GM18505 (cell line): ENCODE measurements at regions not wholly inside any gene's neighbourhood (a gene's known extent, or its start where the extent isn't known, plus 50 kb on each side); places are given as distances from the start of the nearest gene placed in this dataset.

Experiments used
- ATAC-seq: cut with Tn5 transposase; IDR thresholded peaks from one replicate; pipeline ENCODE4 v1.9.1; 2021; ENCODE audit not compliant: unreplicated experiment
- POLR2A ChIP-seq: IDR thresholded peaks from 4 replicates; pipeline ENCODE4 v1.6.1; 2011; ENCODE audit warnings: borderline replicate concordance; ENCODE audit not compliant: insufficient read depth, insufficient read length; ENCODE audit errors: extremely low read depth

DNA sequence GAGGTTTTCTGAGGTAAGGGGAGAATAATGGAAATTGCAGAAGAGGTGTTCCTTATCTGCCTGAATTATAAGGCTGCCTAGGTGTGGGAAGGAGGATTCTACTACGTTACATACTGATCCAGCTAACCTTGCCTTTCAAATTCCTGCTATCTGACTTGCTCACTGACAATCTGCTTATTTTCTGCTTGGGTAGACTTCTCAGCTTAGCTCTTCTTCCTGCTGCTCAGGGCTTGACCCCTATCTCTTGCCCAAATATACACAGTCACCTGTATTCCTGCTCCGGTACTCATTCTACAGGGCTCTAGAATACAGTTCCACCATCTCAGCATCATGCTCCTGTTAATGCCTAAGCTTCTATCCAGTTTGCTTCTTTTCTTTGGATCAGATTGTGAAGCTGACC lies 1607.6 kb downstream of the OLFM4 start:
- ATAC-seq = no peak
- no peak for TF ChIP-seq POLR2A

DNA sequence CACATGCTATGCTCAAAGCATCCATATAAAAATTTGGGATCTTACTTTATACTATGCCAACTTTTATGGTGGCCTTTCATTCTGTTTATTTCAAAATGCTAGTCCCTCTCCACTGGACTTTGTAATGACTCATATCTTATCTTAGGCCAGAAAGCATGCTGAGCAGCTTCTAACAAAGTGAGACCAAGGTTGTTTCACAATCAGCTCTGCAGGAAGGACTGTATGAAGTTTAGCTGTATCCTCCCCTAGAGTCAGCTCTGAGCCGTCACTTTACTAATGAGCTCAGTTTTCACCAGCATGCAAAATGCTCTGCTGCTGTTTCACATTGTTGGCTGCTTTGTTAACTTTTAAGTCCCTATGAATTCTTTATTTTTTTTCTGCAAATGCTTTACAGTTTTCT lies 1608.8 kb downstream of the OLFM4 start:
- no peak for TF ChIP-seq POLR2A
- ATAC-seq = no peak

DNA sequence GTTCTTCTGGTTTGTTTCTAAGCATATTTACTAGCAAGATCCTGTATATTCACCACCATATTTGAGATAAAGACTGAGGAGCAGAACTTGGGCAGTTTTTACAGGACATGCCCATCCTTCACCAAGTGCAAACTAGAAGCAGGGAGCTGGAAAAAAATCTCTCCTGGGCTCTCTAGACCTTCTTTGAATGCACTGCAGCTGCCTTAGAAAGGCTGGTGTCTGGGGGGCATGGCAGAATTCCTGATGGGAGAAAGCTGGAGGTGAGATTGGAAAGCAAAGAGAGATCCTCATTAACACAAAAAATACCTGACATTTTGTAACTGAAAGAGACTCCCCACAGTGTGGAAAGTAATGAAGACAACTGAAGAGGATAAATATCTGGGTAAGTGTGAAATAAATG lies 1612.1 kb downstream of the OLFM4 start:
- ATAC-seq = no peak
- no peak for TF ChIP-seq POLR2A

DNA sequence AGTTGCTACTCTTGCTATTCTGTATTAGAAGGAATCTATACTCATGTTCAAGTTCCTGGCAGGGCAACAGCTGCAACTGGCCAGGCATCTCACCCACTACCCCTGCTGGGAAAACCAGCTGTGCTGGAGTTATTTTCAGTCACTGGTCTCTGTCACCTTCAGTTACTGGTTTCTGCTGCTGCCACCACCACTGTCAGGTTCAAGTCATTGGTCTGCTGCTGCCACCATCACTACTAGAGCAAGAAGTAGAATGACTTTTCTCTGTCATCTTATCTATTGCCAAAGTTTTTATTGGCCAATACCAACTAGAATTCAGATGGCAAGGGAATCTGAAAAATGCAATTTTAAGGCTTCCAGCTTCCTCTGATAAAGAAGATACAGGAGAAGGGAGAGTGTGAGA lies 1615.2 kb downstream of the OLFM4 start:
- ATAC-seq = no peak

DNA sequence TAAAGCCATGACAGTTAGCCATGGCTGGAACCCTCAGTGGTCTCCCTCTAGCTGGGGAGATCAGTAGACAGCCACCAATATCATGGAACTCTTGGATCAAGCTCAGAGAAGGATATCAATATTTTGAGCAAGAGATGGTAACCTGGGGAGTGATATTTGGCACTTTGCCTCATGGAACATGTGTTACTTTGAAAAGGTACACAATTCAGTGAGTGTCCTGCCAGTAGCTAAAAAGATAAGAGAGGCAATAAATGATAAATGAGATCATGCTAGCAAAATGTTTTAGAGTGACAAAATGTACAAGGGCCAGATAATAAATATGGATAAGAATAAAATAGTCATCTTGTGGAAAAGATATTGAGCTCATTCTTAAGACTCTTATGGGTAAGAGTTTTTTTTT lies 1618.7 kb downstream of the OLFM4 start:
- no peak for ATAC-seq
- TF ChIP-seq POLR2A = no peak

More for the DNA sequence above, 1615.2 kb downstream of the OLFM4 start:
- no peak for TF ChIP-seq POLR2A

DNA sequence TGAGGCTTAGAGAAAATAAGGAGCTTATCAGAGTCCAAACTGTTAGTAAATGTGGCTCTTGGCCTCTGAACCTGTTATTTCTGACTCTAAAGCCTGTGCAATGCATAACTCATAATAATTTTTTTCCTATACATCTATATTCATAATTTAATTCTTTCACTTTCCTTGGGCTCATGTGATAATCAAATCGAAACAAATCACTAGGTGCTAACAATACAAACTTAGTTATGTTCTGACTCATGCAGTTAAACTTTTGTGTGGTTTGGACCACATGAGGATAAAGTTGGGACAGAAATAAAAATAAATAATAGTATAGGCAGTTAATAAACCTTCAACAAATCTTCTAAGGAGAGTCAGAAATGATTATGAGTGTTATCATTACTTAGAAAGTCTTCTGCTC lies 1629.0 kb downstream of the OLFM4 start:
- ATAC-seq = no peak
- no peak for TF ChIP-seq POLR2A

DNA sequence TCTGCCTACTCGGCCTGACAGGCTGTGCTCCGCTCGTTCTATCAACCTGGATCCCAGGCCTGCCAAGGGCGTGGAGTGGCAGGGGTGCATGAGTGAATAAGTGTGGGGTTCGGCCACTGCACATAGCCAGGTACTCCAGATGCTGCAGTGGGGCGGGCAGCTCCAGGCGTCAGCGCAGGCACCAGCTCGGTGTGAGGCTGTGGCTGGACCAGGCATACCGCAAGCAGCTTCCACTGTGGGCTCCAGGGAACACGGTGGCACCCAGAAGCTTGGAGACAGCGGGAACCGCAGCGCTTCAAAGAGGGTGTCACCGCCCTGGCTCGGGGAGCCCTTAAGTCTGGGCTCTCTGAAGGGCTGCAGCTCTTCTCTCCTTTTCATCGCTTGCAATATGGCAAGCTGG lies 1630.2 kb downstream of the OLFM4 start:
- no peak for TF ChIP-seq POLR2A
- ATAC-seq = no peak

DNA sequence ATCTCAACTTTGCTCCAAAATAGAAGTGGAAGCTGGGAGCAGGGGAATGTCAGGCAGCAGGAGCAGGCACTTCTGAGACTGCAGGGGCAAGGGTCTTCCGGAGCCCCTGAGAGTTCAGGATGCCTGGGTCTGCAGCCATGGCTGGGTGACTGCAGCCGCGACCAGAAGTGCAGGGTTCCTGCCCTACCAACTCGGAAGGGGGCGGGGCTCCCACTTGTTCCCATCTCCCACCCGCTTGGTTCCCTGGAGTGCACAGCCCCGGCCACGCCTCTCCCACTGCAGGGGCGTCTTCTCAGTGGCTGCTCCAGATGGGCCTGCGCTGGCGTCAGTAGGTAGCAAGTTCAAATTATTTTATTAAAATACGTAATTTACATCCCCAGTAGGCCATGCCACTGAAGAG lies 1631.7 kb downstream of the OLFM4 start:
- TF ChIP-seq POLR2A = no peak
- no peak for ATAC-seq

DNA sequence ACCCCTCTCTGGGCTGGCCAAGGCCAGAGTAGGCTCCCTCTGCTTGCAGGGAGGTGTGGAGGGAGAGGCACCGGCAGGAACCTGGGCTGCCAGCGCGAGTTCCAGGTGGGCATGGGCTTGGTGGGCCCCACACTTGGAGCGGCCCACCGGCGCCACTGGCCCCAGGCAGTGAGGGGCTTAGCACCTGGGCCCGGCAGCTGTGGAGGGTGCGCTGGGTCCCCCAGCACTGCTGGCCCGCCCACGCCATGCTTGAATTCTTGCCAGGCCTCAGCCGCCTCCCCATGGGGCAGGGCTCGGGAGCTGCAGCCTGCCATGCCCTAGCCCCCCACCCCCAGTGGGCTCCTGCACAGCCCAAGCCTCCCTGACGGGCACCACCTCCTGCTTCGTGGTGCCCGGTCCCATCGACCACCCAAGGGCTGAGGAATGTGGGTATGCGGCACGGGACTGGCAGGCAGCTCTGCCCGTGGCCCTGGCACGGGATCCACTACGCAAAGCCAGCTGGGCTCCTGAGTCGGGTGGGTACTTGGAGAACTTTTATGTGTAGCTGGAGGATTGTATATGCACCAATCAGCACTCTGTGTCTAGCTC lies 1648.0 kb downstream of the OLFM4 start:
- no peak for TF ChIP-seq POLR2A

DNA sequence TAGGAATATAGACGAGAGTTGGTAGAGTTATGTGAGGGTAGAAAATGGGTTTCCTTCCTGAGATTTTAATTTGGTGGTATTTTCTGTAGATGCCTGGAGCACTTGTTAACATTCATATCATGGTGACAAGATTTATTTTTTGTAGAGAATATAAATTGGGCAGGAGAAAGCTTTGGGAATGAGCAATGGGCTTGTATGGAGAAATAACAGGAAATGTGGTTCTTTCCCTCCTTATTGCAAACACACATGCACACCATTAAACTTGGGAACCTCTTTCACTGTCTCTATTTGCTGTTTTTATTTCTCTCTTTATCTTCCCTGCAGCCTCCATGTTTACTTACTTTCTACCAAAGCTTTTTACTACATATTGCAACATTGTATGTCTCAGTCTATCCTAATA lies 1653.6 kb downstream of the OLFM4 start:
- no peak for TF ChIP-seq POLR2A
- ATAC-seq = no peak

More for the DNA sequence above, 1648.0 kb downstream of the OLFM4 start:
- ATAC-seq = no peak

DNA sequence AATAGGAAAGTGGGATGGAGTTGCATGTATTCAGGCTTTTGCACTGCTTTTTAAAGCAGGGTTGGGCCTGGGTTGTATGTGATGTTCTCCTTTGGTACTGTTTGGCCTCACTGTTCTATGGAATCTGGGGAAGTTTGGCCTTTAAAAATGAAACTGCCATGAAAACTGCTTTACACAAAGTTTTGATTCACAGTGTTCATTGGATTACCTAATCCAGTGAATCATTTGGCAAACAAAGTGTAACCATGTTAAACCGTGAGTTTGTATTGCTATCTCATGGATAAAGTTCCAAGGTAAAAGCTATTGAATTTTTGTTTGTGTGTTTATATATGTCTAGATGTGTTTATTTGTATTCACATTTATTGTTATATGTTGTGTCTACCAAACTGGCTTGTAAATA lies 1658.6 kb downstream of the OLFM4 start:
- TF ChIP-seq POLR2A = no peak
- no peak for ATAC-seq

DNA sequence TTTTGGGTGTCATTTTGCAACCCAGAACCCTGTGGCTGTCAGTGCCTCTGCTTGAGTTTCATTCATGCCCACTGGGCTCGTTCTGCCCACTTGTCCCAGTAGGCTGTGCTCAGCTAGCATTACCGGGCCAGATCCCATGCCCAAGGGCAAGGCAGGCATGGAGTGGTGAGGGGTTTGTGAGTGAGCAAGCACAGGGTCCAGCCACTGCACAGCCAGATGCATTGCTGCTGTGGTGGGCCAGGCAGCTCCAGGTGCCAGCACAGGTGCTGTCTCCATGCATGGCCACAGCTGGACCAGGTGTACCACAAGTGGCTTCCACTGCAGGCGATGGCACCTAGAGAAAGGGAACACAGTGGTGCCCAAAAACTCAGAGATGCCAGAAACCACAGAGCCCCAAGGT lies 1671.2 kb downstream of the OLFM4 start:
- no peak for TF ChIP-seq POLR2A
- no peak for ATAC-seq

DNA sequence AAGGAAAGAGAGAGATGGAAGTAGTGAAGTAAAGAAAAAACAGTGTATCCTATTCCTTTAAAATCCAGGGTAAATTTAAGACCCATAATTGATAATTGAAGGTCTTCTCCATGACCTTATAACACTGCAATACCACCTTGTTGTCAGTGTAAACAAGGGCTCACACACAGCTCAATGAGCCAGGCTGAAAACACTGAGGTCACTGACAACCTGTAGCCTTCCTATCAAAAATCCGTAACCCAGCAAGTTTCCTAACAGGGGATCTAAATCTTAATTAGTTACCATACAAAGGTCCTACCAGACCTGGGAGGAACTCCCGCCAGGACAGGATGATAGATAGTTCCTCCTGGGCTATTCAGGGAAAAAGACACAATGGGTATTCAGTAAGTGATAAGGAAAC lies 1677.1 kb downstream of the OLFM4 start:
- TF ChIP-seq POLR2A = no peak
- no peak for ATAC-seq

DNA sequence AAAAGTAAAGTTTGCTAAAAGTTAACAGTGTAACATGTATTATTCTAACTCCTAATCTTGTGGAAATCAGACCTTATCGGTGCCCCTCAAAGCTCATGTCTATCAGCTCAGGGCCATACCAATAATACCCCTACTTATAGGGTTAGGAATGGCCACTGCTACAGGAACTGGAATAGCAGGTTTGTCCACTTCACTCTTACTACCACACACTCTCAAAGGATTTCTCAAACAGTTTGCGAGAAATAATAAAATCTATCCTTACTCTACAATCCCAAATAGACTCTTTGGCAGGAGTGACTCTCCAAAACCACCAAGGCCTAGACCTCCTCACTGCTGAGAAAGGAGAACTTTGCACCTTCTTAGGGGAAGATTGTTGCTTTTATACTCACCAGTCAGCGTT lies 1677.7 kb downstream of the OLFM4 start:
- TF ChIP-seq POLR2A = no peak
- no peak for ATAC-seq

DNA sequence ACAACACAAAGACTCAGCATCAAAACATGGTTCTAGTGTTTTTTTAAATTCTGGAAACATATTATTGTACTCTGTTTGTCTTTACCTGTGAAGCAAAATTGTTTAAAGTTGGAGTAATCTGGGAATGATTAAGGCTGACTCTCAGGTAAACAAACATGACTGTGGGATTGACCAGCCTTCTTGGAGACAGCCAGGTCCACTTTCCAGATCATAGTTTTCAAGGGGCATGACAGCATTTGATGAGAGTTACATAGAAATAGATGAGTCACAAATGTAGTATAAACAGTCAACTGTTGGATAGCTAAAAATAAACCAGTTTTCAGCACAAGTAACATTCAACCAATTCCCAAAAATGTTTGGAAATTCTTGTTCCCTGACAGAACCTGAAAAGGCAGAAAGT lies 1680.9 kb downstream of the OLFM4 start:
- ATAC-seq = no peak
- no peak for TF ChIP-seq POLR2A
